NCI-H2081 (cell line): ENCODE measurements at regions not wholly inside any gene's neighbourhood (a gene's known extent, or its start where the extent isn't known, plus 50 kb on each side); places are given as distances from the start of the nearest gene placed in this dataset.

Source experiments
- DNase-seq, 2 experiments: peaks; one replicate each; lab custom pipeline; 2025; lab: John Stamatoyannopoulos, UW

GRCh38 chr15:39125226-39125625 is 455.7 kb upstream of the THBS1 start:
- no peak for DNase-seq

DNA sequence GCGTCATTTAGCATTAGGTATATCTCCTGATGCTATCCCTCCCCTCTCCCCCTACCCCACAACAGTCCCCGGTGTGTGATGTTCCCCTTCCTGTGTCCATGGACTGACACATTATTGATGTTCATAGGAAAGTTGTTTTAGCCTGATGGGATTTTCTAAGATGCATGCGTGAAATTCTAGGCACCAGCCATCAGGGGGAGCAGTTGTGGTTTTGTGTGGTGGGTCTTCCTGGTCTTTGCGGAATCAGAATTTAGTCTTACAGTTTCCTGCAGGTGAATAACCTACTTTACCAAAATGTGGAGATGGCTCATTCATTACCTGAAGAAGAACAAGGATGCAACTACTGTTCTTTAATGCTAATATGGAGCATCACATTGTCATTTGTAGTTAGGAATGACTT is 455.0 kb upstream of the THBS1 start:
- peak; percentile 42 to 55 for DNase-seq

DNA sequence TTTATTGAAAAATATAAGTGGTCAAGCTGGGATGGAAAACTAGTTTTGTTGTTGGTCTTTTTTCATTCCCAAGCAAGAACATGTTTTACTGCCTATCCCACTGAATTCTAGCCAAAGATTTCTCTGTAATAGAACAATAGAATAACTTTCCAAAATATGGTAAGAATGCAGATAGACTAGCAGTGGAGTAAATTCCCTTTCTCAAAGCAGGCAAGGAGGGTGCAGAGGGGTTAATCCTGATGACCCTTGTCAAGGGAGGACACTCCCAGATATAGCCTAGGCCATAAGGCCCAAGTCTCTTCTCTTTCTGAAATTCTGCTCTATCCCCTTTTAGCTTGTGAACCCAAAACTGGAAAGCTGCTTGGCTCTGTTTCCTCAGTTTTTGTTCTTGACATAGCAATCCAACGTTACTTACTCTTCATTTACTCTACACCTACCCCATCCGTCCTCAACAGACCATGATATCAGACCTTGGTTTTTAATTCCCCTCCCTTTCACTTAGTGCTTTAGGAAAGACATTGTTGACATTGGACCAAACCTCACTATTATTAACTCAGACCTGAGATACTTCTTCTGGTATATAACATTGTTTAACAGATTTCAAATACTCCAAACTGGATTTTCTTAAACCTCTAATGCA is 453.6 kb upstream of the THBS1 start:
- peak in 1 of 2 experiments; percentile 3 for DNase-seq

DNA sequence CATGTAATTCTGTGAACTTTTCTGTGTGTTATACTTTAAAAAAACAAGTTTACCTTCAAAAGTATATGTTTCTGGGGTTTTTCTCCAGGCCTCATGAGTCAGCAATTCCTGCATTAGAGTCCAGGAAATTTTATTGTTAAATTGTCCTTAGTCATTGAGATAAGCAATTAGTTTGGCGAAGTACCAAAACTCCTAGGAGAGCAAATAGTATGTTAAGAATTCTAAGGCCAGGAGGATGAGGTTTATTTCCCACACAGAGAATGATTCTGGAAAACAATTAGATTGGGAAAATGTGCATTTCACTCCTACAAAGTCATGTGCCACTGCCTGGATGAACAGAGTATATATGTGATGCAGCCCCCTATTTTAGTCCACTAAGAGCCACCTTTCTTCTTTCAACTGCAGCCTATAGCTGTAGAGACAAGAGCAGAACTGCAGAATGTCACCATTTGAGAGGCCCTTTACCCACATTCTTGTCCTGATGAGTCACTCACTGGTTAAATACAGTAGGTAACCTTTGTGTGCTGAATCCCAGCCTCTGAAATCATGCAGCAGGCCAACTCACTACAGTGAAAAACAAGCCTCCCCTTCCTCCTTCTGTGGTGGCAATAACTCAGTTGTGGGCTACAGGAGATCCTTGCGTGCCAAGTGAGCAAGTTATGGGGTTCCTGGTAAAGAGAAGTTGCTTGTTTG is 452.8 kb upstream of the THBS1 start:
- DNase-seq = peak in 1 of 2 experiments; percentile 47

GRCh38 chr15:39128746-39129145 is 452.1 kb upstream of the THBS1 start:
- no peak for DNase-seq

- DNase-seq = no peak
Observed at GRCh38 chr15:39130556-39131379, 450.1 kb upstream of the THBS1 start.

DNA sequence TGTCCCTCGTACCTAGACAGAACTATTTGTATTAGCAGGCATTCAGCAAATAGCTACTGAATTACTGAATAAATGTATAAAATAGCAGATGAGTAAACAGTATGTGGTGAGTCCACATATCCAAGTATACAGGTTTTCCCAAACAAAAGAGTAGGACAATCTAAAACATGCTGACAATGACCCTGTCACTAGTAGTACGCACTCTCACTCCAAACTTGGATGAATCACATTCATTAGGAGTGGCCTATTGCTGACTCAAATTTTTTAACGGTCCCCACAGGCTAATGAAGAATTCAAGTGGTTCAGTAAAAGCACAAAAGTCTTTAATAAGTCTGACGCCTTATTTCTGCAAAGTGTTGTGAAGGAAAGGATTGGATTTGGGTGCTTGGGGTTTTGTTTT is 449.3 kb upstream of the THBS1 start:
- no peak for DNase-seq

- DNase-seq = no peak
Observed at GRCh38 chr15:39132070-39132469, 448.8 kb upstream of the THBS1 start.

GRCh38 chr15:39132954-39133600 is 447.8 kb upstream of the THBS1 start:
- DNase-seq = no peak

DNA sequence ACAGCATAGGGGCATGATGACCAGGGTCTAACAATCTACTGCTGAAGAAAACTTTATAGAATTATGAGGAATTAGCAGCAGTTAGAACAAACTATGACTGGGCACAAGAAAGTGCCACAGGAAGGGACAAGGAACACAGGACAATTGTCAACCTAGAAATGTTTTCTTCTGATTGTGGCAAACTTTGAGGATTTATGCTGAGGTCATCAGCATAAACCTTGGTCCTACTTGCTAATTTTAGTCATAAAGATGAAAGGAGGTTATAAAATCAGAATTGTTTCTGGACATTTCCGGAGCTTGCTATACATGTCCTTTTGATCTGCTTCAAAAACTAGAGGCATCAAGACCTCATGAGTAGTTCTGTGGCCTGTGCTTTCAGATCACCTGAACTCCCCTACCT is 446.6 kb upstream of the THBS1 start:
- DNase-seq = no peak

GRCh38 chr15:39135989-39136388 is 444.9 kb upstream of the THBS1 start:
- no peak for DNase-seq

- no peak for DNase-seq
Observed at GRCh38 chr15:39139431-39140059, 441.3 kb upstream of the THBS1 start.

DNA sequence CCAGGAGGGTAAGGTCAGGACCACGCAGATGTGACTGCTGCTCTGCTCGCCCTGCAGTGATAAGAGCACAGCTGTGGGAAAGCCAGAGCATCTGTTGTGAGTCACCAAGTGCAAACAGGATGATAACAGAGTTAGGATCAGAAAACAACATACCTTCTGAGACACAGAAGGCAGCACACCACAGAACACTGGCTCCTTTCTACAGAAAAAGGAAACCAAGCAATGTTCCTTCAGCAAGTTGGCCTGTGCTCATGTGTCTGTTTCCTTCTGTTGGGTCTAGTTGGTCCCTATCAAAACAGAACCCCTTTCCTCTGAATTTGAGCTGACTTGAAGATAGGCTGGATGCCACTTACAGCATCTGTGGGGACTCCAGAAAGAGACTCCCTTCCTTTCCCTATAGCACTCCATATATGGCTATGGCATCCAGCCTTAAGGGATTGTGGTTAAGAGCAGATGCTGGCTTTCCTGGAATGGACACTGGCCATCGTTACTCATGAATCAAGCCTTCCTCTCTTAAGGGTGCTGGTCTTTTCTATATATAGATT is 440.7 kb upstream of the THBS1 start:
- no peak for DNase-seq

DNA sequence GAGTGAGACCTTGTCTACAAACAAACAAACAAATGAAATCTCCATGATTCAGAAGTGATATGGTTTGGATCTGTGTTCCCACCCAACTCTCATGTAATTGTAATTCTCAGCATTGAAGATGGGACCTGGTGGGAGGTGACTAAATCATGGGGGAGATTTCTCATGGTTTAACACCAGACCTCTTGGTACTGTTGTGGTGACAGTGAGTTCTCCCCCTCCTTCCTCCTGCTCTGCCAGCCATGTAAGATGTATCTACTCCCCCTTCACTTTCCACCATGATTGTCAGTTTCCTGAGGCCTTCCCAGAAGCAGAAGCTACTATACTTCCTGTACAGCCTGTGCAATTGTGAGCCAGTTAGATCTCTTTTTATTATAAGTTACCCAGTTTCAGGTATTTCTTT is 438.4 kb upstream of the THBS1 start:
- DNase-seq = no peak

DNA sequence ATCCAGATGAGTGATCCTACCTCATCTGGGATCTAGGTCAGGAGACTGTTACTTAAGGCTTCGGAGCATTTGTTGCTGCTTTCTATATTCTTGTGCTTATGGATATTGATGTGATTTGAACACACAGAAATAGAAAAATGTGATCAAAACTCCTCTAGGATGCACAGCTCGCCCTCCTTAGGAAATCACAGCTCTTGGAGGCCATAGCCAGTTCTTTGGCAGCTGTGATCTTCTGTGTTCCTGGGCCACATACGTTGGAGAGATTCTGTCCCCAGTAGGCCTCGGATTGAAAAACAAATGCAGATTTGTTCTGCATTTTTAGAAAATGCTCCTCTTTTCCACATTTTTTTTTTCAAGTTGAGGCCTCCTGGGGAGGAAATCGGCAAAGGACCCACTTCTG is 437.4 kb upstream of the THBS1 start:
- no peak for DNase-seq

GRCh38 chr15:39144051-39144450 is 436.8 kb upstream of the THBS1 start:
- DNase-seq = no peak

DNA sequence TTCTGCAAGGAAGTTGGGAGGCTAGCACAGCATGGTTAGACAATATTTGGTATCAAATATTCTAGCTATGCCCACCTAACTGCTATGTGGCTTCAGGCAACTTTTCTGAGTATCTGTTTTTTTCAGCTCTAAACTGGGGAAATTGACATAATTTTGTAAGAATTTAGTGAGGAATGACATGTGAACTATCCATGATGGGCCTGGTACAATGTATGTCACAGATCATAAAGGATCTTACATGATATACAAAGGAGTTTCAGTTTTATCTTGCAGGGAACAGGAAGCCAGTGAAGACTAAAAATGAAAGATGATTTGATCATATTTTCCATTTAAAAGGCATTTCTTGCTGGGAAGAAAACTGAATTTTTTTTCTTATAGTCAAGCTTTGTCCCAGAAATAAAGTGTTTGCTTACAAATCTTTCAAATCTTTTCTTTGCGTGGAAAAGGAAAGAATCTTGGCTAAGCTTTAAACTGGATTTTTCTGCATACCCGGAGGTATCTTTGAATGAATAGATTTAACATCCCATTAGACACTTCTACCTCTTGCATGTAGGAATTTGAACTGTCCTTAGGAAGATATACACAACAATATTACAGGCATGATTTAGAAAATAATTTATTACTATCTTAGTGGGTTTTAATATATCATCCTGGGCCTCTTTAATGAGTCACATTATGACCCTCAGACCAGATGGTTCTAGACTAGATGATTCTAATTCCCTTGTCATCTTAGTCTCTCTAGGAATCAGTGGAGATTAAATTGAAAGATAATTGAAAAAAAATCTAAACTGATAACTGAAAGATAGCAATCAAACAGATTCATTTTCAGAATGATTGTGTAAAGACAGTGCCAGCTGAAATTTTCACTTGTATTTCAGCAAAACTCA is 436.0 kb upstream of the THBS1 start:
- DNase-seq = no peak

GRCh38 chr15:39145854-39146625 is 434.8 kb upstream of the THBS1 start:
- DNase-seq = no peak

GRCh38 chr15:39149636-39150150 is 431.2 kb upstream of the THBS1 start:
- no peak for DNase-seq

DNA sequence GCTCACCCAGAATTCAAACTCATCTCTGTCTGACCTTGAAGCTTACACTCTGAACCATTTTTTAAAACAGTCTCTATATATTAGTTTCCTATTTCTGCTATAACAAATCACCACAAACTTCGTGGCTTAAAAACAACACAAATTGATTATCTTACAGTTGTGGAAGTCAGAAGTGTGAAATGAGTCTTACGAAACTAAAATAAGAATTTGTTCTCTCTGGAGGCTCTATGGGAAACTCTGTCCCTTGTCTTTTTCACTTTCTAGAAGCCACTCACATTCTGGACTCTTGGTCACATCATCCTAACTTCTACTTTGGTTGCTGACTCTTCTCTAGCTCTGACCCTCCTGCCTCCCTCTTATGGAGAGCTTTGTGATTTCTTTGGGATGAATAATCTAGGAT is 429.3 kb upstream of the THBS1 start:
- no peak for DNase-seq
